A673 (cell line): ENCODE measurements at regions not wholly inside any gene's neighbourhood (a gene's known extent, or its start where the extent isn't known, plus 50 kb on each side); places are given as distances from the start of the nearest gene placed in this dataset.

ENCODE experiments used
- BruUV-seq: library from RNA; stranded (reverse); fragments of 400-500 nt; replicated peaks from 2 replicates; lab custom pipeline; 2021; lab: Mats Ljungman, UMichigan
- CTCF ChIA-PET: fragments of 300-600 bp; sonication (Branson Sonifier 250); formaldehyde crosslinking; loops from one replicate; lab custom pipeline; 2022; ENCODE audit warnings: antibody characterized with exemption; lab: Charles Lee
- POLR2A ChIA-PET: fragments of 300-600 bp; sonication (Branson Sonifier 250); formaldehyde crosslinking; loops from one replicate; lab custom pipeline; 2022; ENCODE audit warnings: antibody characterized with exemption; ENCODE audit not compliant: low non-redundant PET; lab: Charles Lee
- DNase-seq: peaks from one replicate; pipeline ENCODE4 v3.0.0-alpha.2; 2015; ENCODE audit warnings: low spot score
- H3K27ac ChIP-seq: fragments of 200-600 bp; sonication (generic); 2 replicates; pipeline ENCODE4 v1.5.1; 2016; ENCODE audit warnings: mixed run types, low read depth, mild to moderate bottlenecking, mixed read lengths, antibody characterized with exemption, low read length; ENCODE audit not compliant: poor library complexity, severe bottlenecking
- H3K27me3 ChIP-seq: fragments of 200-600 bp; sonication (generic); replicated peaks from 2 replicates; pipeline ENCODE4 v1.6.1; 2017; ENCODE audit warnings: mixed run types, low read depth, mild to moderate bottlenecking, mixed read lengths, antibody characterized with exemption, low read length; ENCODE audit not compliant: insufficient read depth, poor library complexity
- H3K36me3 ChIP-seq: fragments of 200-600 bp; sonication (generic); 2 replicates; pipeline ENCODE4 v1.6.1; 2016; ENCODE audit warnings: mixed run types, mild to moderate bottlenecking, mixed read lengths, antibody characterized with exemption, low read length; ENCODE audit not compliant: insufficient read depth, poor library complexity, severe bottlenecking
- H3K4me1 ChIP-seq: fragments of 200-600 bp; sonication (generic); 2 replicates; pipeline ENCODE4 v1.6.1; 2017; ENCODE audit warnings: mixed run types, mild to moderate bottlenecking, mixed read lengths, antibody characterized with exemption, low read length; ENCODE audit not compliant: insufficient read depth, poor library complexity, severe bottlenecking
- H3K4me3 ChIP-seq: fragments of 200-600 bp; sonication (generic); 2 replicates; pipeline ENCODE4 v1.5.1; 2016; ENCODE audit warnings: low read depth, mixed run types, mild to moderate bottlenecking, mixed read lengths, low read length; ENCODE audit not compliant: poor library complexity, severe bottlenecking
- H3K9me3 ChIP-seq: fragments of 200-600 bp; sonication (generic); 2 replicates; pipeline ENCODE4 v1.6.1; 2016; ENCODE audit warnings: mixed run types, low read depth, mild to moderate bottlenecking, mixed read lengths, antibody characterized with exemption, low read length; ENCODE audit not compliant: poor library complexity, severe bottlenecking
- EZH2 ChIP-seq: fragments of 200-600 bp; sonication (generic); IDR thresholded peaks from 2 replicates; pipeline ENCODE4 v1.6.1; 2017; ENCODE audit warnings: borderline replicate concordance, low read depth, mild to moderate bottlenecking, mixed read lengths, antibody characterized with exemption, low read length; ENCODE audit not compliant: poor library complexity, severe bottlenecking
- intact Hi-C: fragments of 100-400 bp; cut with micrococcal nuclease; formaldehyde crosslinking; loops from one replicate; pipeline ENCODE4 v1.10.0; 2022; ENCODE audit not compliant: unreplicated experiment
- TF ChIP-seq, protein P1 (sequence below): fragments of 300-800, 200-600 bp; sonication (generic); conservative IDR thresholded peaks from 2 replicates; pipeline ENCODE4 v1.5.1; 2017; ENCODE audit warnings: low read depth, mild to moderate bottlenecking, antibody characterized with exemption, low read length, moderate library complexity, mixed read lengths

DNA sequence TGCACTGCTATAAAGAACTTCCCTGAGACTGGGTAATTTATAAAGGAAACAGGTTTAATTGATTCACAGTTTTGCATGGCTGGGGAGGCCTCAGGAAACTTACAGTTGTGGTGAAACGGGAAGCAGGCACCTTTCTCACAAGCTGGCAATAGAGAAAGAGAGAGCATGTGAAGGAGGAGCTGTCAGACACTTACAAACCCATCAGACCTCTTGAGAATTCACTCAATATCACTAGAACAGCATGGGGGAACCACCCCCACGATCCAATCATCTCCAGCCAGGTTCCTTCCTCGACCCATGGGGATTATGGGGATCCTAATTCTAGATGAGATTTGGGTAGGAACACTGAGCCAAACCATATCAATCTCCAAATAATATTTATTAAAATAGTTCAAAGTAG lies 729.2 kb upstream of the DDX18 start:
- Histone ChIP-seq H3K4me3 (no peak overlapping the region), H3K27me3 (no peaks in the 10 kb centered on the region), H3K36me3 (no peaks in the 10 kb centered on the region), H3K4me1 (no peaks in the 10 kb centered on the region), H3K27ac (no peak overlapping the region), H3K9me3 (no peaks in the 10 kb centered on the region)
- DNase-seq, result no peak
- ChIA-PET POLR2A (no interaction called here), CTCF (no interaction called here)
- no TSS peak for BruUV-seq
- no peak for TF ChIP-seq EZH2
- TF ChIP-seq, protein P1, sequence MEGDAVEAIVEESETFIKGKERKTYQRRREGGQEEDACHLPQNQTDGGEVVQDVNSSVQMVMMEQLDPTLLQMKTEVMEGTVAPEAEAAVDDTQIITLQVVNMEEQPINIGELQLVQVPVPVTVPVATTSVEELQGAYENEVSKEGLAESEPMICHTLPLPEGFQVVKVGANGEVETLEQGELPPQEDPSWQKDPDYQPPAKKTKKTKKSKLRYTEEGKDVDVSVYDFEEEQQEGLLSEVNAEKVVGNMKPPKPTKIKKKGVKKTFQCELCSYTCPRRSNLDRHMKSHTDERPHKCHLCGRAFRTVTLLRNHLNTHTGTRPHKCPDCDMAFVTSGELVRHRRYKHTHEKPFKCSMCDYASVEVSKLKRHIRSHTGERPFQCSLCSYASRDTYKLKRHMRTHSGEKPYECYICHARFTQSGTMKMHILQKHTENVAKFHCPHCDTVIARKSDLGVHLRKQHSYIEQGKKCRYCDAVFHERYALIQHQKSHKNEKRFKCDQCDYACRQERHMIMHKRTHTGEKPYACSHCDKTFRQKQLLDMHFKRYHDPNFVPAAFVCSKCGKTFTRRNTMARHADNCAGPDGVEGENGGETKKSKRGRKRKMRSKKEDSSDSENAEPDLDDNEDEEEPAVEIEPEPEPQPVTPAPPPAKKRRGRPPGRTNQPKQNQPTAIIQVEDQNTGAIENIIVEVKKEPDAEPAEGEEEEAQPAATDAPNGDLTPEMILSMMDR, result no peak
- intact Hi-C loops, result no loop called here

GRCh38 chr2:117085737-117086136 lies 728.8 kb upstream of the DDX18 start:
- Histone ChIP-seq H3K9me3 (no peaks in the 10 kb centered on the region), H3K27me3 (no peaks in the 10 kb centered on the region), H3K4me3 (no peak overlapping the region), H3K27ac (no peak overlapping the region), H3K36me3 (no peaks in the 10 kb centered on the region), H3K4me1 (no peaks in the 10 kb centered on the region)
- ChIA-PET CTCF (no interaction called here), POLR2A (no interaction called here)
- DNase-seq, result no peak
- no peak for TF ChIP-seq EZH2
- TF ChIP-seq, protein P1, result no peak
- no TSS peak for BruUV-seq
- intact Hi-C loops, result no loop called here

DNA sequence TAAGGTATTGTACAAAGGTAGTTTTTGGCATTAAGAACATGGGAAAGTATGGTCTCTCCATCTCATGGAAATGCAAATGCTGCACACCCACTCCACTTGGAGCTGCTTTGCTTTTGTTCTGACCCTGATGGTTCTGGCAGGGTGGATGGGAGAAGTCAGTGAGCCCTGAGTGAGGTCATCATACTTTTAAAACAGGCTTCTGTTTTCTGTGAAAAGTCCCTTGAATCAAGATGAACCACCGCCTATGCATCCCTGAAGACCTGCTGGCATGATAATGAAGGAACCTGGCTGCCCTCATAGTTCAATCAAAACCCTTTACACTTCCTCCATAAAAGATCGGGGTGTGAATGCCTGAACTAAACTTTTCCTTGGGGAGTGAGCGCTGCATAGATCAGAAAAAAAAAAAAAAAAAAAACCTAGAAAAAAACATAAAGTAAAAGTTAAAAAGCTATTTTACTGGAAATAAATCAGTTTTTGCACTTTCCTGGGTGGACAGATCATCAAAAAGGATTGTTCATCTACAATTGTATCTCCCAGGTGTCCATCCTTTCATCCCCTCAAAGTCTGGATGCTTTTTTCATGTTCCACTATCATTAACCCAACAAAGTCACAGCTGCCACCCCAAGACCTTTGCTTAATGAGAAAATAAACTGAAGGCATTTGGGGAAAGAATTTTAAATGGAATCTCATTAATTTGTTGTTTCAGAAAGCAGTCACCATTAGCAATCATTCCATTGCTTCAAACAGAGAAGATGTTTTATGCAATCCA lies 728.1 kb upstream of the DDX18 start:
- Histone ChIP-seq H3K4me1 (no peaks in the 10 kb centered on the region), H3K27ac (no peak overlapping the region), H3K36me3 (no peaks in the 10 kb centered on the region), H3K27me3 (no peaks in the 10 kb centered on the region), H3K4me3 (no peak overlapping the region), H3K9me3 (no peaks in the 10 kb centered on the region)
- CTCF ChIA-PET, result no interaction called here
- intact Hi-C loops, result no loop called here
- no peak for TF ChIP-seq EZH2
- TF ChIP-seq, protein P1, result no peak
- POLR2A ChIA-PET, result no interaction called here
- BruUV-seq, result no TSS peak
- DNase-seq, result no peak
